C4-2B (cell line): ENCODE measurements at regions not wholly inside any gene's neighbourhood (a gene's known extent, or its start where the extent isn't known, plus 50 kb on each side); places are given as distances from the start of the nearest gene placed in this dataset.

Experiments used
- CTCF ChIP-seq: fragments of 450-650 bp; conservative IDR thresholded peaks from 2 replicates; pipeline ENCODE4 v1.5.1; 2017; ENCODE audit warnings: mild to moderate bottlenecking
- ZFX ChIP-seq: fragments of 450-650 bp; IDR thresholded peaks from 2 replicates; pipeline ENCODE4 v1.6.1; 2017

- no peak for TF ChIP-seq CTCF
- no peak for TF ChIP-seq ZFX
Measured at GRCh38 chr5:2044041-2044440, 161.3 kb upstream of the IRX4 start.
